SW480 (cell line): ENCODE measurements at regions not wholly inside any gene's neighbourhood (a gene's known extent, or its start where the extent isn't known, plus 50 kb on each side); places are given as distances from the start of the nearest gene placed in this dataset.
"Not testable (repeated sequence)": the region's sequence is repeated elsewhere in the genome, so short reads cannot be mapped to it uniquely, and the experiment has no call there.

Source experiments
- DNase-seq: peaks from one replicate; pipeline ENCODE4 v3.0.0-alpha.2; 2016; ENCODE audit warnings: low spot score

- no peak for DNase-seq
Observed at GRCh38 chr18:22284581-22285360, 115.4 kb downstream of the GATA6 start.

DNA sequence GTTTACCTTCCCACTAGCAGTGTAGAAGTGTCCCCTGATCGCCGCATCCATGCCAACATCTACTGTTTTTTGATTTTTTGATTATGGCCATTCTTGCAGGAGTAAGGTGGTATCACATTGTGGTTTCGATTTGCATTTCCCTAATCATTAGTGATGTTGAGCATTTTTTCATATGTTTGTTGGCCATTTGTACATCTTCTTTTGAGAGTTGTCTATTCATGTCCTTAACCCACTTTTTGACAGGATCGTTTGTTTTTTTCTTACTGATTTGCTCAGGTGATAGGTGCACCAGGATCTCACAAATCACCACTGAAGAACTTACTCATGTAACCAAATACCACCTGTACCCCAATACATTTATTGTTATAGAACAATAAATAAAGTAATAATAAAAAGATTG lies 114.5 kb downstream of the GATA6 start:
- DNase-seq, result not testable (repeated sequence)

GRCh38 chr18:22283397-22283796 lies 114.0 kb downstream of the GATA6 start:
- peak; percentile 11 for DNase-seq

- no peak for DNase-seq
Observed at GRCh38 chr18:22283116-22283395, 113.7 kb downstream of the GATA6 start.

- peak; percentile 99 for DNase-seq
Observed at GRCh38 chr18:22282311-22283115, 113.1 kb downstream of the GATA6 start.

GRCh38 chr18:22280453-22280750 lies 111.0 kb downstream of the GATA6 start:
- no peak for DNase-seq

DNA sequence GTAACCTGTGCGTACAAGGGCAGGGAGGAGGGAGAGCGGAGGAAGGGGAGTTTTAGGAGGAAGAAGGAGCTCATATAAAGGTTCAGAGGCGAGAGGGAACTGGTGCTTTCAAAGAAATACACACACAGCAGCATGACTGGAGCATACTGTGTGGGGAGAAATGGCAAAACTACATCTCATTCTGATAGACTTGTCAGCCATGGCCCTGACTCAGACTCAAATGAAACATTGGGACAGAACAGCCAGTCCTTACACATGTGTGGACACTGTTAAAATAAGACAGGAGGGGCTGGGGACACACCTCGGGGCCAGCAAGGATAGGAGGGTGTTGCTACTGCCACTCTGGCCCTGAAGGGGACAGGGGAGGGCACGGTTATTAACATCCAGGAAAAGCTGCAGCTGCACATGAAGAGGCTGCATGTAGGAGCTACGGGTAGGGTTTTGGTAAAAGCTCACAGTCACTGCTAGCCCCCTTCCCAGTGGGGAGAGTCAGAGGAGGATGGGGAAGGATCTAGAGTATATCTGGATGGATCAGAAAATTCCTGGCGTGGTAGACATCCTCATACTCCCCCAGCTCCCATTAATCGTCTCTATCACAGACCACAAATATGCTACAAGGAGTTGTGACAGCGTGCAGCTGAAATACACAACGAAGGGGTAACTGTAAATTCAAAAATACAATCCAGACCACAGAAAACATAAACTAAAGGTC lies 110.5 kb downstream of the GATA6 start:
- DNase-seq, result no peak

DNA sequence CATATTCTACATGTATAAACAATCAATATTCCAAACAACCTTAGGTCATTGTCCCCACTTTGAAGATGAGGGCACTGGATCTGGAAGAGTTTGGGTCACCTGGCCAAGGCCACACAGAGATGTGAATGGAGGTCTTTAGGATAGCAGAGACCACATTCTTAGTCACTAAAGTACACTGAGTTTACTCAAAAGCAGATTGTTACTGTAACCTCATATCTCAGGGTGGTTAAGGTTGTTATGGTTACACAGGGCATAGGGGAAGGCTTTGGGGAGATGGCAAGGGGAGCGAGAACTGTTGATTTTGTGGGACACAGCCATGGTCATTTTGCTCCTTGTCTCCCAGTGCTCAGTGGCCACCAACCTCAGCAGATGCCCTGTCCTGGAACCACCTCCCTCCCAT lies 109.4 kb downstream of the GATA6 start:
- DNase-seq, result no peak

GRCh38 chr18:22277758-22278157 lies 108.4 kb downstream of the GATA6 start:
- DNase-seq, result no peak

DNA sequence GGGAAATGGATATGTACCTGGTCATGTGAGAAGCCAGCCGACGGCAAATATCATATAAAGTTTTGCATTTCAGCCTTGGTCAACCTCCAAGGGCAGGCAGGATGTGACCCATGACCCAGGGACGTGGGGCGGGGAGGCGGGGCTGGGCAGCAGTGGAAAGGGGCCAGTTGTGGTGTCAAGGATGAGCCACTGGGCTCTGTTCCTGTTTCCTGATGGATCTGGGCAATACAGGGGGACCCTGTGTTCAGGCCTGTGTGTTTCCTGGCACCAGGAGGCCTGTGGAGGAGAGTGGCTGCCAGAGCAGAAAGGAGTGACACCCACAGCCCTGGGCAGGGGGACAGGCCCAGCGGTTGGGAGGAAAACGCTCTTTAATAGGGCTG lies 106.9 kb downstream of the GATA6 start:
- DNase-seq, result no peak

- DNase-seq, result no peak
Observed at GRCh38 chr18:22275706-22276333, 106.4 kb downstream of the GATA6 start.

- no peak for DNase-seq
Observed at GRCh38 chr18:22273101-22274039, 104.0 kb downstream of the GATA6 start.

DNA sequence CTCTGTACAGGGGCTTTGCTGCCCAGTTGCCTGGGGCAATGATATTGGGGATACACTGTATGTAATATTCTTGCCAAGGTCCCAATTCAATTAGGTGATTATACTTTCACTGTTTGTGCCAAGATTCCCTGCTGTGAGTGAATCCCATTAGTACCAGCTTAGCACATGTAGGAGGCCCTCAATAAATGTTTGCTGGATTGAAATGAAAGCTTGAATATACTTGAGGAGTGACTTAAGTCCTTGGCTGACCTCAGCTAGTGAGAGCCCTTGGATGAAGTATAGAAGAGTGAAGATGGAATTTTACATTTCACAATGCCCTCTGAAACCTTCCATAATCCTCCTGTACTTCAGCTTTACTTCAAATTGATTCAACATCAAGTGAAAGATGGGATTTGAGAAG lies 102.9 kb downstream of the GATA6 start:
- DNase-seq, result no peak

DNA sequence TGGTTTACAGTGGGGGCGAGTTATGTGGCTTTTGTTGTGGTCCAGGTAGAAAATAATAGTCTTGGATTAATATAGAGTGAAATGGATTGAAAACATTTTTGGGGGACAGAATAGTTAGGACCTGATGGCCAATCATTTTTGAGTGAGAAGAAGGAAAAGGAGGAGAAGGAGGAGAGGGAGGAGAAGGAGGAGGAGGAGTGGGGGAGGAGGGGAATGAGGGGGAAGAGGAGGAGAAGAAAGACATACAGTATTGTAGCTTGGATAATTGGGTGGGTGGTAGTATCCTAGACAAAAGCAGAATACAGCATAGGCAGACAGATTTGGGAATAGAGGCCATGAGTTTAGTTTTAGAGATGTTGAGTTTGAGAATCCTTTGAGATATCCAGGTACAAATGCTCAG lies 101.6 kb downstream of the GATA6 start:
- no peak for DNase-seq

DNA sequence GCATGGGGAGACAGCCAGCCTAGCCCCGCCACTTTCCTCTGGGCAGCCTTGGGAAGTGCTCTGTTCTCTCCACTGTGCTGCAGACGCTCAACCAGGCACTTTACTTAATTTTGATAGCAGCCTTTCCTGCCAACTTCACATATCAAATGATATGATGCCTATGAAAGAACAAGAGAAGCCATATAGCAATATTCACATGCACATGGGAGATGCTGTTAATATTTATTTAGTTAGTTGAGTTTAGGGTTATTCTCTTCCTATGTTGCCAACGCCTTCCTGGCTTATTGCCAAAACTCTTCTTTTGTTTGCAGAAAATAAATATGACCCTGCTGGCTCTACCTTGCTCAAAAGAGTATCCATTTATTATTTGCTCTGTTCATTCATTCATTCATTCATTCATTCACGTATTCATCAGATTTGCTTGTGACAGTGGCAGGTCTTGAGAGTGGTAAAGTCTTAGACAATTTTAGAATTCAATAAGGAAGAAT lies 99.3 kb downstream of the GATA6 start:
- no peak for DNase-seq

GRCh38 chr18:22267697-22268096 lies 98.3 kb downstream of the GATA6 start:
- no peak for DNase-seq

GRCh38 chr18:22267225-22267624 lies 97.8 kb downstream of the GATA6 start:
- DNase-seq, result no peak

GRCh38 chr18:22265838-22266237 lies 96.4 kb downstream of the GATA6 start:
- no peak for DNase-seq

DNA sequence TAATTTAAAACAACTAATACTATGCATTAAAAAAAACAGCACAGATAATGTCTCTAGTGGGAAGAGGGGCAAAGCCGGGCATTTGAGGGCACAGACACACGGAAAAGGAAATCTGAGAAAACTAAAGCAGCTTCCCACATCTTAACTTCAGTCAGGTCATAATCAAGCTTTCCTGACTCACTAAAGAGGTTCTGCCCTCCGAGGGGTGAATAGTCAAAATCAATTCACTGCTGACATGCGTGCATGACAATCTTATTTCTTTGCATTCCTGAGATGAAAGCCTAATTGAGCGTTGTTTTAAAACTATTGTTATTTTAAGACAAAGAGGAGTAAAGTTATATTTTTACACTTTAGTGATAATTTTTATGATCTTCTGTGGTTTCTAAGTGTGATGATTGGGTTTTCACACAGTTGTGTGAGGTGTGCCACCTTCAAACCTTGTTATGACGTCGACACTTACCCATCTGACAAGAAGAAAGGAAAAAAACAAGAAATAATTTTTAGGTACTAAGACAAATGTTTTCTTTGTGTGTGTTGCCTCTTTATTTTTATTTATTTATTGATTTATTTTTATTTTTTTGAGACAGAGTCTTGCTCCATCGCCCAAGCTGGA lies 90.9 kb downstream of the GATA6 start:
- no peak for DNase-seq

DNA sequence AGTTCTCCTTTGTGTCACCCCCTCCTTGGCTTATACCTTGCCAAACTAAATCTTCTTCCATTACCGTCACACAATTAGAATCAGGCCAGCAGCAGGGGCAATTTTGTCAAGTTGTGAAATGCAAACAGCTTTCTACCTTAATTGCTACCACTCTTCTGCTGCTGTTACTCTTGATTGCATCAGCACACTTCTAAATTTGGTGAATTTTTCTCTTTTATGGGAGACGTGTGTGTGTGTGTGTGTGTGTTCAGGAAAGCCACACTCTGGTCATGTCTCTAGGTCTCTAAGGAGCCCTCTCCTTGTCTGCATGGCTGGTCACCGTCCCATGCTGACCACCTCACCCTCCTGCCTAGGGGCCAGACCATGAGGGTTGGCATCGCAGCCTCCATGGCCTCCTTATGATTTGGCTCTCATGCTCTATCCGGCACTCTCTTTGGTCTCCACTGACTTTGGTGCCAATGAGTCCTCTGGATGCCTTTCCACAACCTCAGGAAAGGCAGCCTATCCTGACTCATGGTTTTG lies 87.7 kb downstream of the GATA6 start:
- DNase-seq, result peak; percentile 20

GRCh38 chr18:22254088-22254487 lies 84.7 kb downstream of the GATA6 start:
- no peak for DNase-seq
